GM12873 (cell line): ENCODE measurements at regions not wholly inside any gene's neighbourhood (a gene's known extent, or its start where the extent isn't known, plus 50 kb on each side); places are given as distances from the start of the nearest gene placed in this dataset.

ENCODE experiments used
- TF ChIP-seq, protein P1 (sequence below): IDR thresholded peaks from 2 replicates; pipeline ENCODE4 v1.5.1; 2012; ENCODE audit warnings: low read depth, mild to moderate bottlenecking, moderate library complexity, low read length, control low read depth; ENCODE audit not compliant: insufficient read depth; ENCODE audit errors: missing control alignments

- TF ChIP-seq, protein P1, sequence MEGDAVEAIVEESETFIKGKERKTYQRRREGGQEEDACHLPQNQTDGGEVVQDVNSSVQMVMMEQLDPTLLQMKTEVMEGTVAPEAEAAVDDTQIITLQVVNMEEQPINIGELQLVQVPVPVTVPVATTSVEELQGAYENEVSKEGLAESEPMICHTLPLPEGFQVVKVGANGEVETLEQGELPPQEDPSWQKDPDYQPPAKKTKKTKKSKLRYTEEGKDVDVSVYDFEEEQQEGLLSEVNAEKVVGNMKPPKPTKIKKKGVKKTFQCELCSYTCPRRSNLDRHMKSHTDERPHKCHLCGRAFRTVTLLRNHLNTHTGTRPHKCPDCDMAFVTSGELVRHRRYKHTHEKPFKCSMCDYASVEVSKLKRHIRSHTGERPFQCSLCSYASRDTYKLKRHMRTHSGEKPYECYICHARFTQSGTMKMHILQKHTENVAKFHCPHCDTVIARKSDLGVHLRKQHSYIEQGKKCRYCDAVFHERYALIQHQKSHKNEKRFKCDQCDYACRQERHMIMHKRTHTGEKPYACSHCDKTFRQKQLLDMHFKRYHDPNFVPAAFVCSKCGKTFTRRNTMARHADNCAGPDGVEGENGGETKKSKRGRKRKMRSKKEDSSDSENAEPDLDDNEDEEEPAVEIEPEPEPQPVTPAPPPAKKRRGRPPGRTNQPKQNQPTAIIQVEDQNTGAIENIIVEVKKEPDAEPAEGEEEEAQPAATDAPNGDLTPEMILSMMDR, result no peak
These were observed 1178.4 kb upstream of the ATXN8OS start for GRCh38 chr13:68929075-68929745.

GRCh38 chr13:68927387-68928026 lies 1180.1 kb upstream of the ATXN8OS start:
- TF ChIP-seq, protein P1, result peak; percentile 16

DNA sequence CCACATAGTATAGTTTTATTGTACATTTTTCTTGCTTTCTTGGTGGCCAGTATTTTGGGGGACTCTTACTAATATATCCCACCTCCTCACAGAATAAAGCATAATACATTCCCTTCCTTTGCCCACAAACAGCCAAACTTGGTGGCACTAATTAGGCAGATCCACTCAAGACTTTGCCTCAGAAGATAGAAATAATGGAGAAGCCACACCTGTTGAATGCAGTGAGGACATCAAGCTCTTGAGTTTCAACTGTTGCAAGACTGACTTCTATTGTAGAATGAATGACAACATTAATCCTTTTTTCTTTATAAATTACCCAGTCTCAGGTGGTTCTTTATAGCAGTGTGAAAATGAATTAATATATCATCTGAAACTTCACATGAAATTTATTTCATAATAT lies 1183.6 kb upstream of the ATXN8OS start:
- TF ChIP-seq, protein P1, result no peak

GRCh38 chr13:68908879-68909278 lies 1198.7 kb upstream of the ATXN8OS start:
- TF ChIP-seq, protein P1, result no peak

DNA sequence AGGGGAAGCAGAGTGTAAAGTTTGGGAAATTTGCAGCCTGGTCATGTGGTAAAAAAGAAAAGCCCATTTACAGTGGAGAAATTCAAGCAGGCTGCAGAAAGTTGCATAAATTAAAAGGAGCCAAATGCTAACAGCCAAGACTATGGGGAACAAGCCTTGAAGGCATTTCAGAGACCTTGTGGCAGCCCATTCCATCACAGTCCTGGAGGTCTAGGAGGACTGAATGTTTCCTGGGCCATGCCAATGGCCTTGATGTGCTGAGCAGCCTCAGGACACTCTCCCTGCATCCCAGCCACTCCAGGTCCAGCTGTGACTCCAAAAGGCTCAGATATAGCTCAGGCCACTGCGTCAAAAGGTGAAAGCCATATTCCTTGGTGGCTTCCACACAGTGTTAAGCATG lies 1202.4 kb upstream of the ATXN8OS start:
- TF ChIP-seq, protein P1, result no peak

GRCh38 chr13:68897331-68897928 lies 1210.2 kb upstream of the ATXN8OS start:
- TF ChIP-seq, protein P1, result no peak

DNA sequence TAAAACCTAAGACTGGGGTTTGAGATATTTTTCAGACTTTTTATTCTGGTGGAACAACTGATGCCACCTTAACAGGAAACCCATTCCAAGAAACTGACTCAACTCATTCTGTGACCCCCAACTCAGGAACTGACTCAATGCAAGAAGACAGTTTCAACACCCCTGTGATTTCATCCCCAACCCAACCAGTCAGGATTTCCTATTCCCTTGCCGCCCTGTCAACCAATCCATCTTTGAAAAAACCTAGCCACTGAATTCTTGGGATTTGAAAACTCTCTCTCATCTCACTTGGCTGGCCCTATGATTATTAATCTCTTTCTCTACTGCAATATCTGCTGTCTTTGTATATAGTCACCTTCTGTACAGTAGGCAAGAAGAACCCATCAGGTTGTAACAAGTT lies 1211.9 kb upstream of the ATXN8OS start:
- TF ChIP-seq, protein P1, result no peak
